A204.1 (cell line): ENCODE measurements at regions not wholly inside any gene's neighbourhood (a gene's known extent, or its start where the extent isn't known, plus 50 kb on each side); places are given as distances from the start of the nearest gene placed in this dataset.

Experiments used
- FAIRE-seq: peaks from 2 replicates; lab custom pipeline; 2012; peaks lifted over from hg19 to GRCh38; lab: Jason Lieb, UNC

DNA sequence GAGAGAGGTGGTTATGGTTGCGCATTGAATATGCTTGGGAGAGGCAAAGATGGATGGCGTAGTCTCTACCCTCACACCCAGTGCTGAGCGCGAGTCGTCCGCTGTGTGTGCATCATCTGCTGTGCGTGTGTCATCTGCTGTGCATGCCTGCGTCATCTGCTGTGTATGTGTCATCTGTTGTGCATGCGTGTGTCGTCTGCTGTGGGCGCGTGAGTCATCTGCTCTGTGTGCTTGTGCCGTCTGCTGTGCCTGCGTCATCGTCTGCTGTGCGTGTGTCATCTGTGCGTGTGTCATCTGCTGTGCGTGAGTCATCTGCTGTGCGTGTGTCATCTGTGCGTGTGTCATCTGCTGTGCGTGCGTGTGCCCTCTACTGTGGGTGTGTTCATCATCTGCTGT is 68.0 kb upstream of the IRX4 start:
- no peak for FAIRE-seq

DNA sequence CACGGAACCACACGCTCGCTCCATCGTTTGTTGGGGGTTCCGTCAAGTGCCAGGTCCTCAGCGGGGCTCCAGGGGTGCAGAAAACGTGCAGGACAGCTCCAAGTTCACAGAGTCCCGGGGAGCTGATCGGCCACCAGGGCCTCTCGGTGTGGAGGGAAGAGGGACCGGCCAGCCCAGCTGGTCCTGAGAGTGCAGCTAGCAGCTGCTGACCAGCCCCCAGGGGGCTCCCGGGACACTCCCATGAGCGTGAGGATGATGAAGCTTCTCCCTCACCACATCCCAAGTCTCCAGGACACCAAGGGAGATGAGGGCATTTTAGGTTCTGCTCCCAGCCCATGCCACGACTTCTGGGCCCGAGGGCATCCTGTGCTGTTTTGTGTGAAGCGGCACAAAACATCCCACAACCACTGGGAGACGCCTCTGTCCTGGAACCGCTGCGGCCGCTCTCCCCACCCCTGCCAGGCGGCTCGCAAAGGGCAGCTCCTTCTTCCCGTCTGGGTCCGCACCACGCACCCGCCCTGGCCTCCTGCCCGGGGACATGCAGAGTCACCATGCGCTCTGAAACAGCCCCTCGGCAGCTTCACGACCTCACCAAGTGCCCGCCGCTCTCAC is 67.5 kb upstream of the IRX4 start:
- FAIRE-seq, result no peak

DNA sequence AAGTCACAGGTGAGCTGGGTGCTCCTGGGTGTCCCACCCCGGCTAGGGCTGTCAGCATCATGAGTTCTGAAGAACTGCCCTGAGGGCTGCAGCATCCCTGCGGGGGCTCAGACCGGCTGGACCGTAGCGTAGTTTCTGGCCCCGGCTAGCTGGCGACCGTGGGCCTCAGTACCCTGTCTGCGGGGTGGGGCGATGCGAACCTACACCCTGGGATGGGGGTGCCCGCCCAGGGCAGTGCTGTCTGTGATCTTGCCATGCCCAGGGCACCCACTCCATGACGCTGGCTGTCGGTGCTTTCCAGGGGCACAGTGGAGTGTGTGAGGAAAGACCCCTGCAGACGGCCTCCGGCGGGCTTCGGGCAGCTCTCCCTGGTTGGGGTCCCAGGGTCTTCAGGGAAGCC is 66.5 kb upstream of the IRX4 start:
- no peak for FAIRE-seq

DNA sequence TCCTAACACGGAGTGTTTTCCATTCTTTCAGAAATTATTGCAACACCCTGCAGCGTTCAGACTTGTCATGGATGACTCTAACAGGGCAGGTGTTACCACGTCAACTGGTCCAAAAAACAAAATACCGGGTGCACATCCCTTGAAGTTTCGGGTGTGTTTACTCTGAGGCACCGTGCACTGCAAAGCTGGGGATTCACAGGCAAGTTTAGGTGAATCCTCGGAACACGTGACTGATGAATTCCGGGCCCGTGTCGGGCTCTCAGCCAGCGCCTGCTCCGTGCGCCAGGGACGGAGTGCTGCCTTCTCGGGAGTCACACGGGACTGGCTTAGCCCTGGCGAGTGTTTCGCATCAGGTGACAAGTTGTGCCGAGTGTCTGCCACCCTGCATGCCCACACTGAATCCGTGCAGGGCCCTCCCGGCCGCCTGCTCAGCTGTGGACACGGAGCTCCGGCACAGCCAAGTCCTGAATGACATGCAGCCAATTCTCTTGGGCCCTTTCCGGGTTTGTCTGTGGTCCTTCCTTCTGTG is 66.0 kb upstream of the IRX4 start:
- no peak for FAIRE-seq

DNA sequence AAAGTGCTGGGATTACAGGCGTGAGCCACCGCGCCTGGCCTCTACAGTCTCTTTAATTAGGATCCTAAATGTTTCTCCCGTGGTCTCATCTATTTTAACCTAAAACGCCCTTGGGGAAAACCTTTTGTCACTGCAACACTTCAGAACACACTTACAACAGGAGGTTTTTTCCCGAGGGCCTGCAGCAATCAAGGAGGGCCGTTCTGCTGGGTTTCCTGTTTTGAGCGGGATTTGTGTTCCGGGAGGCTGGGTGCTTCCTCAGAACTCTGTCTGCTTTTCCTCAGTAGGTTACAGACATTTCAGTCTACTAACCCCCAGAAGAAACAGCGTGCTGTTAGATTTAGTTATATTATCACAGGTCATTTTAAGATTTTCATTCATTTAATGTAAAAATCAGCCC is 65.4 kb upstream of the IRX4 start:
- no peak for FAIRE-seq

DNA sequence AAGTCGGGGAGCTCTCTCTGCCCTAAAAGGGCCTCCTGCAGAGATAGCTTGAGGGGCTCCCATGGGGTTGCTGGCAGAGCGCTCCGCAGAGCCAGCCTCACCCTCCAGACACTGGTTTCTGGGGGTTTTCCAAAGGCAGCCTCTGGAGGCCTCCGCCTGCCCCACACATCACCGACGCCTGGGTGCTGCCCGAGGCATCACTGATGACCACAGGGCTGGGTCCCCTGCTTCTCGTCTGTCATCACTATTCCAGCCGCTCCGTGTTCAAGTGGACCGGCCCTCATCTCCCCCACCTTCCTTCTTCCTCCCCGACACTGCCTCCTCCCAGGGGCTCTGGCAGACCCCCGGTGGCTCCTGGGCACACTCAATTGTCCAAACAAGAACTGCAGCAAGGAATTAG is 64.1 kb upstream of the IRX4 start:
- no peak for FAIRE-seq

DNA sequence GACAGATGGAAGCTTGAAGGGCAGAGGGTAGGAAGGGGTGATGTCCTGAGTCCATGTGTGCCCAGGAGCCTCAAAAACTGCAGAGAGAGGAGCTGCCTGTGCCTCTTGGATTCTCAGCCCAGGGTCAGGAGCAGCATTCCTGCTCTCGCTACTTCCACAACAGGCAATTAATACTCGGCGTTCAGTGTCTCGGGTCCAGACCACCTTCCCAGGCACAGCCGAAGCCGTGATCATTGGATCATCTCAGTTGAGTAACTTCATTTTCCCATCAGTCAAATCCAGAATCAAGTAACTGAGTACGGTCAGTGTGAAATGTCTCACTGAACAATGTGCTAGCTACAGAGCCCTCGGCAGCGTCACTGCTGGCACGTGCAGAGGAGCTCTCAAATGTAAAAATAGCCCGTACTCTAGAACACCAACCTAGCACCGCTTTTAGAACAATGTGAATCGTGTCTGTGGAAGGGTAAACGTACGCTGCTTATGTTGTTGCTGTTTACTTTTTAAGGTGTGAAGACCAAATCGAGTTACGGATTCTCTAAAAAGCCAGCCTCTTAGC is 63.5 kb upstream of the IRX4 start:
- no peak for FAIRE-seq

DNA sequence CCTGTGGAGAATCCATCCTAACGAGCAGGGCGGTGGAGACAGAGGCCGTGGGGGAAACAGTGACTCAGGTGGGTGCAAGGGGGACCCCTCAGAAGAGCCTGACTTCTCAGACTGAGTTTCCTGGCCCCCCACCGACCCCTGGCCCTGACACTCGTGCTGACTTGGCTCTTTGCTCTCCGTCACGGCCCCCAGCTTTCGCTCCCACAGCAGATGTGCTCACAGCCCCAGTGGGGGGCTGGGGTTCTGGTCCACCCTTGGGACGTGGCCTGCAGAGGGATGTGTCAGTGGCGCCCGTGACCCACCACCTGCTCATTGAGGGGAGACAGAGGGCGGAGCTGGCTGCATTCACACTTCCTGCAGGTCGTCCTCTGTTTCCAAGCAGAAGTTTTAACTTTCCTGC is 62.9 kb upstream of the IRX4 start:
- FAIRE-seq, result no peak

DNA sequence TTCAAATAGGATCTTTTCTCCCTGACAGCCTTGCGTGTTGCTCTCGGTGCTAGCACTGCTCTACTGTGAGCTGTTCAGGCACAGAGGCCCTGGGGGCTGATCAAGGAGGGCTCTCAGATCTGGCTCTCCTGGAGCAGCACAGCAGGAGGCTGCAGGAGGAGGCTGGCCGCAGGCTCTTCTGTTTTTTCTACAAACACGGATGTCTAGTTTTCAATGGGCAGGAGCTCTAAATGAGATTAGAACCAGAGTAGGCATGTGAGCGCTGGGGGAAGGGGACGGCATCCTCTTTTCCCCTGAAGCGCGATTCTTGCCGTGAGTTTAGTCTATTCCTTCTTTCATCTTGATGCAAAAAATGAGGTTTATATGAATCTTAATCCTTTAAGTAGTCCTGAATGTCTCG is 61.7 kb upstream of the IRX4 start:
- FAIRE-seq, result no peak

DNA sequence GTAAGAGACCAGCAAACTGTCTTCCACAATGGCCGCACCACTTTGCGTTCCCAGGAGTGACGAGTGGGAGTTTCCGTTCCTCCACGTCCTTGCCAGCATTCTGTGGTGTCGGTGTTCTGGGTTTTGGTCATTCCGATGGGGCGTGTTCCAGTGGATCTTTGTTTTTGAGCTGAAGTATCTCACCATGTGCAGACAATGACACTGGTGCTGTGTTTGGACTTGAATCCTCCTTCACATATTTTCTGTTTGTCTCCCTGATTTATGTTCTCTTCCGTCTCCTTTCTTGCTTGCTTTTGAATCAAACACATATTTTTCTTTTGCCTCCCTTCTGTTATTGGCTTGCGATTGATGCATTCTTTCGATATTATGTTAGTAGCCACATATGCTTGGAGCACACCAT is 60.8 kb upstream of the IRX4 start:
- FAIRE-seq, result no peak

DNA sequence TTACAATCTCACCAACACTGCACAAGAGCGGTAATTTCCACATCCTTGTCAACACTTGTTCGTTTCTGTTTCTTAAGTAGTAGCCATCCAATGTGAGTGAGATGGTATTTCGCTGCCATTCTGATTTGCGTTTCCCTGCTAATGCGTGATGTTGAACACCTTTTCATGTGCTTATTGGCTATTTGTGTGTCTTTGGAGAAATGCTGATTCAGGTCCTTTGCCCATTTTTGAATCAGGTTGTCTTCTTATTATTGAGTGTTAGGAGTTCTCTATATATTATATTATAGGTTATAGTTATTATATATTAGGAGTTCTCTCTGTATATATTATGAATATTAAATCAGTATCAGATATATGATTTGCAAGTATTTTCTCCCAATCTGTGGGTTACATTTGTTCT is 59.9 kb upstream of the IRX4 start:
- no peak for FAIRE-seq

DNA sequence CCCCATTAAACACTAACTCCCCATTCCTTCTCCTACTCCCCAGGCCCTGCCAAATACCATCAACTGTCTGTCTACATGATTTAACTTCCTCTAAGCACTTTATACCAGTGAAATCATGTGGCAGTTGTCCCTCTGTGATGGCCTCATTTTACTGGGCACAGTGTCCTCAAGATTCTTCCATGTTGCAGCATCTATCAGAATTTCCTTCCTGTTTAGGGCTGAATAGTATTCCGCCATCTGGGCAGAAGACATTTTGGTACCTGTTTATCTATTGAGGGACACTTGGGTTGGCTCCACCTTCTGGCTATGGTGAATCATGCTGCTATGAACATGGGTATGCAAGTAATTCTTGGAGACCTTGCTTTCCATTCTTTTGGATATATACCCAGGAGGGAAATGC is 59.4 kb upstream of the IRX4 start:
- FAIRE-seq, result no peak

DNA sequence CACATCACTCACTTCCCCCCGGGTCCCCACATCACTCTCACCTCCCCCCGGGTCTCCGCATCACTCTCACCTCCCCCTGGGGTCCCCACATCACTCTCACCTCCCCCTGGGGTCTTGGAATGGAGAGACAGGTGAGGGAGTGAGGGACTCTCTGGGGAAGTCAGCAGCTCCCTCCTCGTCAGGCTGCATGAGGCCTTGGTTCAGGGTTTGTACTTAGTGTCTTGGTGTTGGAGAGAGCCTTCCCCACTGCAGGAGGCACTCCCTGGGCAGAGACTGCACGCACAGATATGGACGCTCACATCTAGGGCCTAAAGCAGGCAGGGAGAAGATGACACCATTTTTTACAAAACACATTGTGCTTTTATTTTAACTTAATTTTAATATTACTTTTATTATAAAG is 56.5 kb upstream of the IRX4 start:
- FAIRE-seq, result no peak

DNA sequence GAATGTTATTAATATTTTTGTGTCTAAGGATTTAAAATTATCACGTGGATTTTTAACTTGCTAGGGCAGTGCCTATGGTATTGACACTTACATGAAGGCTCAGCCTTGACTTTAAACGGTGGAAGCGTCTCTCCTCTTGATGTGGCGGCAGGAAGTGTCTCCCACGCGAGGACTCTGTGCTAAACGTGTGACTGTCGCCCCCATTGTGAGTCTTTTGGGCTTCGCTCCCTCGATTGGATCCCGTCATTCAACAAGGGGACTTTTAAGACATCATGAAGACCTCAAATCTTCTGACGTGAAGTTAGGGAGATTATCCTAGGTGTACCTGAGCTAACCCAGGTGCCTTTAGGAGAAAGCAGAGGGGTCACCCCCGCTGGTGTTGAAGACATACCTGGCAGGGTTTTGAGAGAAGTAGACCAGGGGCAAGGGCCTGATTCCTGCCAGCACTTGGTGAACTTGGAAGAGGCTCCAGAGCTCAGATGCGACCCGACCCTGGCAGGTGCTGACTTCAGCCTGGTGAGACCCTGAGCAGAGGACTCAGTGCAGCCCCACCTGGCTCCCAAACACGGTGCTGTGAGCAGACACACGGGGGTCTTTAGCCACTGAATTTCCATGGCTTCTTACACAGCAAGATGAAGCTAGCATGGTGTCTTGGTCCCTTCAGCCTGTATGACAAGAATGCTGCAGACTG is 55.7 kb upstream of the IRX4 start:
- no peak for FAIRE-seq

DNA sequence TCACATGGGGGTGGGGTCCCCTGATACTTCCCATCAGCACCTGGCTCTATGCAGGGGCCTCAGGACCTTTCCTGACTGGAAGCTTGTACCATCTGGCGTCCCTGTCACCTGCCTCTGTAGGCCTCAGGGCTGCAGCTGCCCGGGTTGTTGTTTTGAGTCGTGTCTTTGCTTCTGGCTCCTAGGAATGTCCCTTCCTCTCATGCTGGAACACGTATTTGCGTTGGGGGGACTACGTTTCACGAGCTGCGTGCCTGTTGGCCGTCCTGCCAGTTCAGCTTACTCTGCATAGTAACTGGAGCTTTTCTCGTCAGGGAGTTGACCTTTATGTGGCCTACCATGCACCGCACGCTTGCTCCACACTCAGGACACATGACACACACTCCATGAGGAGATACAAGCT is 54.9 kb upstream of the IRX4 start:
- FAIRE-seq, result no peak

DNA sequence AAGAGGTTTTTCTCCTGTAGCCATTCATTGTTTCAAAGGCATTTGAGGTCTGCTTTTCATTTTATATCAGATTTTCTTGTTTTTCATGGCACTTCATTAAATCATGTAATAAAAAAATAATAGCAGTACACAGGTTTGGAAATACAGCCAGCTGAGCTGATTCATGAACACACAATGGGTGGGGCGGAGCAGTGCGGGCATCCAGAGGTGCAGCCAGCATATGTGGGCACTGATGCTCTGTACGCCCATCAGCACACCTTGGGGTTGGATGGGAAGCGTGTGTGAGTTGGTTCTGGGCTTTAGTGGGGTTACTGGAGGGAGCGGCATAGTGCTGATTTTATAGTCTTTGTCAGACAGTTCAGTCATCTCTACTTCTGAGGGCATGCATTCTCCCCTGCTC is 54.2 kb upstream of the IRX4 start:
- no peak for FAIRE-seq

DNA sequence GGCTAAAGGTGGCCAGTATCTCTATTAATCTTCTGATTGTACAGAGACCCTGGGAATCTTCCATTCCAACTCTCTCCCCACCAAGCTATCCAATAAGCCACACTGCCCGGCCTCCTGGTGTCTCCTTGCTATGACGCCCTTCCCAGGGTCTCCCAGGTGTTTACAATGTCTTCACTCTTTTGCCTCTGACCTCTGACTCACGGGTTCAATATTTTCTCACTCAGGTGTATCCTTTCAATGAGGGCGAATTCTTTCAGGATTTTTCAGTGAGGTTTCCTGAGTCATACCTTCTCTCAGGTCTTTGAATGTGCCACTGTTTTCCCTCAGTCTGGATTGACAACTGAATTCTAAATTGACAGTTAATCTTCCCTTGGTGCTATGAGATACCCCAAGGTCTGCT is 53.7 kb upstream of the IRX4 start:
- no peak for FAIRE-seq

DNA sequence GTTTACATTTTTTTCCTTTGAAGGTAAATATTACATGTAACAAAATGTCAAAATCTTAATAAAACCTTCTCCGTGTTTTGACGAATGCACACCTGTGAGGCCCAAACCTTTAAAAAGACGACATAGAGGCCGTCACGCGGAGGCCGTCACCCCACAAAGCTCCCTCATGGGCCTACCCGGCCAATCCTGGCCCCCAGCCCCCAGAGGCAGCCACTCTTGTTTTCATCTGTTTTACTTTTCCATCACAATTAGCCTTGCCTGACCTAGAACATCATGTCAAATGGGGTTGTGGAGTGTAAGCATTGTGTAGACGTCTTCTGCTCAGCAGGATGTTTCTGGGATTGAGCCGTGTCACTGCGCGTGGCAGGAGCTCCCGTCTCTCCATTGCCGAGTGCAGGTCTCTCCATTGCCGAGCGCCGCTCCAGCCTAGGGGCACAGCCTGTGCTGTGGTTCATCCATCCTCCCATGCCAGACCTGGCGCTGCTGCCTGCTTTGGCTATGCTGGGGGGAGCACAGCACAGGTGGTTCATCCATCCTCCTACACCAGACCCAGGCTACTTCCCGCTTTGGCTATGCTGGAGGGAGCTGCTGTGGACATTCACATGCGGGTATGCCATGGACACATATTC is 52.2 kb upstream of the IRX4 start:
- FAIRE-seq, result no peak

DNA sequence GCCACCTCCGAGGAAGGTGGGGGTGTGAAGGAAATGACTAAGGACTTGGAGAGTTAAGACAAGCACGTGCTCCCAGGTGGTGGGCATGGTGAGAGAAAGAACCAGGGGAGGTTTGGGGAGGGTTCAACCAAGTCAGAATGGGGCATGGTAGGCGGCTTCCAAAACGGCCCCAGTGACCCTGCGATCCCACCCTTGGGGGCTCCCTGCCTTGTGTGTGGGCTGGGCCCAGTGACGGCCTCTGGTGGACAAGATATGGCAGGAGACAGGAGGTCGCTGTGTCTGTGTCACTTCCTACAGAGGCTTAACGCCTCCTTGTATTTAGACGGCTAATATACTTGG is 51.3 kb upstream of the IRX4 start:
- no peak for FAIRE-seq

DNA sequence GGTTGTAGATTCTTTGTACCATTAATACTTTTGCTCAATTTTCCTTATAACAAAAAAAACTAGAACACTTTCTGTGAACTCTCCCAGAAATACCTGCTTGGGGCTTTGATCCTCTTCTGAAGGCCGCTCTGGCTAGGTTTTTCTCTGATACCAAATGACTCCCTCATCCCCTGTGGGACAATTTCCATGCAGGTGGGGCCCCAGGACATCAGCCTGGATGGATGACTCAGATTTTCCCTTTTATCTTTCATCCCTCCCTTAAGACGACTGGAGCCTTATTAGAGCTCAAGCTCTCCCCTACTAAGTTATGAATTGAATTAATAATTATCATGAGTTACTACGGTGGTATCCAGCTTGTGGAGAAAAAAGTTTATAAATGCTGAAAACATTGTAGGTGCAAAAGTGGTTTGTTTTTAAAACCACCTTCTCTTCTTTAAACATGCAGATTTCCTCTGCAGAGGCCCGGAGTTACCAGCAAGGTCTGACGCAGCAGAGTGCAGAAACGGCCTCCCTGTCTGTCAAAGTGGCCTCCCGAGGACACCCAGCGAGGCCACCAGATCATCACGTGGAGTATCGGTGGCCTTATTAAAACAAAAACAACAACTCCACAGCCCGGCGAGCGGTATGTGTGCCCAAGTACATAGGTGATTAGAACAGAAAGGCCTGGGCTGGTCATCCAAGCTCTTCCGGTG is 50.8 kb upstream of the IRX4 start:
- no peak for FAIRE-seq
